ENCODE measurements at regions not wholly inside any gene's neighbourhood (a gene's known extent, or its start where the extent isn't known, plus 50 kb on each side); places are given as distances from the start of the nearest gene placed in this dataset.

DNA sequence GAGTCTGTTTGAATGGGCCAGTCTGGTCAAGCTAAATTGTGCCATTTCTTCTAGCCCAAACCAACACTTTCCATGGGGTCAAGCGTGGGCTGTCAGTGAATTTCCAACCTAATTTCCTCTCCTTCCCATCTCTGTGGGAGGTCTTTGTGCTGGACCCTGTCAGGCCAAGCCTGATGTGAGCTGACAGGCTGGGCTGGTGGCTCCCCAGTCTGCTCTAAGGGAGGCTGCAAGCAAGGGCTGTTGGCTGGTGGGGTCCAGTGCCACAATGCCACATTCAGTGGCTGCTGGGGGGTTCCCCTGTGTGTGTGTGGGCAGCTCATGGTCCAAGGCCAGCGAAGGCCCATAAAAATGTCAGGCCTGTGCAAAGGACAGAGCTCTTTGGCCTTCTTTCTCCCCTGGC, 216.1 kb downstream of the OPA1 start (continued):
- TF ChIP-seq, protein P1, sequence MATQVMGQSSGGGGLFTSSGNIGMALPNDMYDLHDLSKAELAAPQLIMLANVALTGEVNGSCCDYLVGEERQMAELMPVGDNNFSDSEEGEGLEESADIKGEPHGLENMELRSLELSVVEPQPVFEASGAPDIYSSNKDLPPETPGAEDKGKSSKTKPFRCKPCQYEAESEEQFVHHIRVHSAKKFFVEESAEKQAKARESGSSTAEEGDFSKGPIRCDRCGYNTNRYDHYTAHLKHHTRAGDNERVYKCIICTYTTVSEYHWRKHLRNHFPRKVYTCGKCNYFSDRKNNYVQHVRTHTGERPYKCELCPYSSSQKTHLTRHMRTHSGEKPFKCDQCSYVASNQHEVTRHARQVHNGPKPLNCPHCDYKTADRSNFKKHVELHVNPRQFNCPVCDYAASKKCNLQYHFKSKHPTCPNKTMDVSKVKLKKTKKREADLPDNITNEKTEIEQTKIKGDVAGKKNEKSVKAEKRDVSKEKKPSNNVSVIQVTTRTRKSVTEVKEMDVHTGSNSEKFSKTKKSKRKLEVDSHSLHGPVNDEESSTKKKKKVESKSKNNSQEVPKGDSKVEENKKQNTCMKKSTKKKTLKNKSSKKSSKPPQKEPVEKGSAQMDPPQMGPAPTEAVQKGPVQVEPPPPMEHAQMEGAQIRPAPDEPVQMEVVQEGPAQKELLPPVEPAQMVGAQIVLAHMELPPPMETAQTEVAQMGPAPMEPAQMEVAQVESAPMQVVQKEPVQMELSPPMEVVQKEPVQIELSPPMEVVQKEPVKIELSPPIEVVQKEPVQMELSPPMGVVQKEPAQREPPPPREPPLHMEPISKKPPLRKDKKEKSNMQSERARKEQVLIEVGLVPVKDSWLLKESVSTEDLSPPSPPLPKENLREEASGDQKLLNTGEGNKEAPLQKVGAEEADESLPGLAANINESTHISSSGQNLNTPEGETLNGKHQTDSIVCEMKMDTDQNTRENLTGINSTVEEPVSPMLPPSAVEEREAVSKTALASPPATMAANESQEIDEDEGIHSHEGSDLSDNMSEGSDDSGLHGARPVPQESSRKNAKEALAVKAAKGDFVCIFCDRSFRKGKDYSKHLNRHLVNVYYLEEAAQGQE (IDR thresholded peaks at IDR 0.05; ENCODE audit: unreplicated experiment) = no peak
- TF ChIP-seq CREB1 (CRISPR knock-in tag; IDR thresholded peaks at IDR 0.05; ENCODE audit: low read depth) (no peak), ZNF331 (CRISPR knock-in tag; IDR thresholded peaks at IDR 0.05; ENCODE audit: low read depth) (no peak), ETS1 (IDR thresholded peaks at IDR 0.05) (no peak)
- TF ChIP-seq, protein P2, sequence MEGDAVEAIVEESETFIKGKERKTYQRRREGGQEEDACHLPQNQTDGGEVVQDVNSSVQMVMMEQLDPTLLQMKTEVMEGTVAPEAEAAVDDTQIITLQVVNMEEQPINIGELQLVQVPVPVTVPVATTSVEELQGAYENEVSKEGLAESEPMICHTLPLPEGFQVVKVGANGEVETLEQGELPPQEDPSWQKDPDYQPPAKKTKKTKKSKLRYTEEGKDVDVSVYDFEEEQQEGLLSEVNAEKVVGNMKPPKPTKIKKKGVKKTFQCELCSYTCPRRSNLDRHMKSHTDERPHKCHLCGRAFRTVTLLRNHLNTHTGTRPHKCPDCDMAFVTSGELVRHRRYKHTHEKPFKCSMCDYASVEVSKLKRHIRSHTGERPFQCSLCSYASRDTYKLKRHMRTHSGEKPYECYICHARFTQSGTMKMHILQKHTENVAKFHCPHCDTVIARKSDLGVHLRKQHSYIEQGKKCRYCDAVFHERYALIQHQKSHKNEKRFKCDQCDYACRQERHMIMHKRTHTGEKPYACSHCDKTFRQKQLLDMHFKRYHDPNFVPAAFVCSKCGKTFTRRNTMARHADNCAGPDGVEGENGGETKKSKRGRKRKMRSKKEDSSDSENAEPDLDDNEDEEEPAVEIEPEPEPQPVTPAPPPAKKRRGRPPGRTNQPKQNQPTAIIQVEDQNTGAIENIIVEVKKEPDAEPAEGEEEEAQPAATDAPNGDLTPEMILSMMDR (conservative IDR thresholded peaks at IDR 0.05; ENCODE audit: low read depth in 2 of 2) = no peak

DNA sequence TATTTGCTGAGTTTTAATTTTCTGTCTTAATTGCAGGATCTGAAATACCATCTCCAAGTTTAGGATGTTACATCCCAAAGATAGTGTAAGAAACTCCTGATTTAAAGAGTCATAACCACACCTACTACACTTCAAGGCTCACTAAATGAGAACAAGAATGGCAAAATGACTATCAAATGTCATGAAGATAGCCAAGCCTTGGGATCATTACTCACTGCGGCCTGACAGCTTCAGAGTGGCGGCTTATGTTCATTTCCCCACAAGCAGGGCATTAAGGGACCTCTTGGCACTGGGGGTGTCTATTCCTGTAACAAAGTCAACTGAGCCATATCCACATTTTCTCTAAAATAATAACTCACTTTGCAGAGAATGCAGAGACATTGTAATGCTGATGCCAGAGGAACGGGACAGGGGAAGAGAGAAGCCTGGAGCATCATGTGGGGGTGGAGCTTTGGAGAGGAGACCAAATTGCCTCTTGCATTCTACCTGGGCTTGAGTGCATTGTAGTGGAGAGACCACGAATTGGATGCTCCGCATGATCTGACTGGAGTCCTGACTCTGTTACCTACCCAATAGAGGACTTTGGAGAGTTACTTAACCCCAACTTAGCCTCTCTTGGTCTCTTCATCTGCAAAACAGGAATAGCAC, 219.2 kb downstream of the OPA1 start:
- Mint-ChIP-seq H3K9me3 (no peaks in the 10 kb centered on the region), H3K27ac (peak overlapping the region; percentile 91), H3K4me1 (peaks cover 82% of the 10 kb centered on the region), H3K36me3 (ENCODE audit: low read depth) (no peaks in the 10 kb centered on the region), H3K4me3 (peak overlapping the region; percentile 34; the same call in 2 of the 3 replicates), H3K27me3 (ENCODE audit: insufficient read depth, low read depth, poor library complexity) (peaks cover 14% of the 10 kb centered on the region)
- H3K4me3 ChIP-seq = peak overlapping the region; percentile 38
- no peaks in the 10 kb centered on the region for H4K20me1 ChIP-seq (replicated peaks; ENCODE audit: insufficient read depth)
- no peaks in the 10 kb centered on the region for H3K36me3 ChIP-seq (ENCODE audit: insufficient read depth)
- ATAC-seq (peak; percentile 33), DNase-seq (ENCODE audit: low spot score) (peak; percentile 70)
- H2AFZ ChIP-seq = no peak overlapping the region
- peaks cover 77% of the 10 kb centered on the region for H3K4me1 ChIP-seq (ENCODE audit: insufficient read depth)
- H3F3A ChIP-seq (replicated peaks; ENCODE audit: low read depth) = peaks cover 24% of the 10 kb centered on the region
- H3K27me3 ChIP-seq (ENCODE audit: insufficient read depth) = no peaks in the 10 kb centered on the region
- TF ChIP-seq ZNF462 (CRISPR knock-in tag; IDR thresholded peaks at IDR 0.05) (peak; percentile 93), ZNF331 (CRISPR knock-in tag; IDR thresholded peaks at IDR 0.05; ENCODE audit: low read depth) (no peak), EZH2 (IDR thresholded peaks at IDR 0.05; ENCODE audit: low read depth, unreplicated experiment) (no peak)
- H3K4me2 ChIP-seq = peak overlapping the region; percentile 72
- H3K27ac ChIP-seq (ENCODE audit: low read depth) = peak overlapping the region; percentile 96
- H3K9me2 ChIP-seq (ENCODE audit: insufficient read depth) = peaks cover 5% of the 10 kb centered on the region; the same call in 1 of the 2 replicates
- H3K79me2 ChIP-seq (replicated peaks; ENCODE audit: insufficient read depth) = no peaks in the 10 kb centered on the region
